K562 (cell line): ENCODE measurements at regions not wholly inside any gene's neighbourhood (a gene's known extent, or its start where the extent isn't known, plus 50 kb on each side); places are given as distances from the start of the nearest gene placed in this dataset.

Source experiments
- ATAC-seq: fragments of 200-7000 bp; cut with Tn5 transposase; 3 replicates; pipeline ENCODE4 v1.9.1; 2020; ENCODE audit warnings: moderate library complexity
- BruUV-seq: library from RNA; stranded (reverse); fragments of 400-500 nt; replicated peaks from 2 replicates; lab custom pipeline; 2021; lab: Mats Ljungman, UMichigan
- CTCF ChIA-PET: fragments of 300-600 bp; formaldehyde crosslinking; extraction: SDS; loops from one replicate; lab custom pipeline; 2021; ENCODE audit warnings: low intra/inter-chr PET ratio; lab: Yijun Ruan, JAX
- POLR2A ChIA-PET: fragments of 300-600, 350-650 bp; sonication (Branson Sonifier 250); formaldehyde crosslinking; extraction: SDS; loops from one replicate; lab custom pipeline; 2021; ENCODE audit warnings: antibody characterized with exemption, inconsistent platforms; lab: Yijun Ruan, JAX
- DNase-seq, 4 experiments: peaks; one replicate each; pipeline versions ENCODE4 v3.0.0 to v3.0.0-alpha.2; 2011 to 2018; ENCODE audit warnings: low spot score in 3 of 4, mixed read lengths in 3 of 4; ENCODE audit errors: extremely low read depth in 1 of 4
- FAIRE-seq: peaks from 2 replicates; lab custom pipeline; 2011; peaks lifted over from hg19 to GRCh38; lab: Jason Lieb, UNC
- H2AFZ ChIP-seq: 2 replicates; pipeline ENCODE4 v1.6.0; 2011; ENCODE audit warnings: low read depth, low read length, control low read depth, inconsistent platforms
- H3K27ac ChIP-seq: fragments of 200-600 bp; 3 replicates; pipeline ENCODE4 v1.8.0; 2011; ENCODE audit warnings: low read depth, mild to moderate bottlenecking, control low read depth, inconsistent platforms, low read length, moderate library complexity, mixed read lengths; ENCODE audit errors: extremely low read depth
- H3K27me3 ChIP-seq, 2 experiments: fragments of 300-600 bp in 1 of 2; 2 replicates in 1 of 2; 3 replicates in 1 of 2; pipeline versions ENCODE4 v1.6.0 to v1.8.0; 2011; ENCODE audit warnings: inconsistent platforms in 2 of 2, low read length in 2 of 2, mild to moderate bottlenecking in 1 of 2, mixed read lengths in 1 of 2, moderate library complexity in 1 of 2; ENCODE audit not compliant: control insufficient read depth in 2 of 2, insufficient read depth in 2 of 2
- H3K36me3 ChIP-seq: fragments of 300-600 bp; 3 replicates; pipeline ENCODE4 v1.8.0; 2011; ENCODE audit warnings: mild to moderate bottlenecking, low read length, inconsistent platforms; ENCODE audit not compliant: control insufficient read depth, insufficient read depth
- H3K4me1 ChIP-seq, 2 experiments: fragments of 200-600 bp in 1 of 2; replicated peaks in 1 of 2; 2 replicates in 1 of 2; 3 replicates in 1 of 2; pipeline versions ENCODE4 v1.5.1 to v1.8.0; 2011; ENCODE audit warnings: inconsistent platforms in 2 of 2, low read length in 2 of 2, mild to moderate bottlenecking in 1 of 2, mixed read lengths in 1 of 2, moderate library complexity in 1 of 2; ENCODE audit not compliant: control insufficient read depth in 2 of 2, insufficient read depth in 2 of 2
- H3K4me2 ChIP-seq: 2 replicates; pipeline ENCODE4 v1.6.1; 2011; ENCODE audit warnings: low read length, control low read depth, inconsistent platforms, mixed read lengths; ENCODE audit not compliant: insufficient read depth
- H3K4me3 ChIP-seq: fragments of 200-600 bp; sonication (generic), shearing (Covaris generic); 2 replicates; pipeline ENCODE4 v1.5.1; 2016; ENCODE audit warnings: control low read depth, inconsistent platforms
- H3K79me2 ChIP-seq: fragments of 200-600 bp; 3 replicates; pipeline ENCODE4 v1.8.0; 2011; ENCODE audit warnings: low read length, inconsistent platforms; ENCODE audit not compliant: control insufficient read depth, insufficient read depth
- H3K9ac ChIP-seq, 2 experiments: 2 replicates each; pipeline versions ENCODE4 v1.6.0 to v1.6.1; 2011; ENCODE audit warnings: low read depth in 2 of 2, low read length in 2 of 2, control low read depth in 1 of 2, inconsistent platforms in 1 of 2, mild to moderate bottlenecking in 1 of 2, mixed read lengths in 1 of 2; ENCODE audit not compliant: insufficient read depth in 1 of 2
- H3K9me1 ChIP-seq: one replicate; pipeline ENCODE4 v1.6.0; 2011; ENCODE audit warnings: inconsistent platforms, mild to moderate bottlenecking, low read length, moderate library complexity; ENCODE audit not compliant: control insufficient read depth, insufficient read depth
- H3K9me3 ChIP-seq: replicated peaks from 2 replicates; pipeline ENCODE4 v1.5.1; 2011; ENCODE audit warnings: low read depth, low read length, inconsistent platforms; ENCODE audit not compliant: control insufficient read depth, insufficient read depth
- H4K20me1 ChIP-seq: replicated peaks from 2 replicates; pipeline ENCODE4 v1.6.1; 2011; ENCODE audit warnings: low read length, inconsistent platforms, mixed read lengths; ENCODE audit not compliant: control insufficient read depth, insufficient read depth
- BCOR ChIP-seq: fragments of 450-650 bp; IDR thresholded peaks from 2 replicates; pipeline ENCODE4 v1.6.1; 2016
- HNRNPL ChIP-seq: fragments of 200-400 bp; formaldehyde crosslinking; IDR thresholded peaks from 2 replicates; pipeline ENCODE4 v1.6.1; 2017; ENCODE audit warnings: low read depth, mild to moderate bottlenecking, low read length
- MEIS2 ChIP-seq: fragments of 450-650 bp; IDR thresholded peaks from 2 replicates; pipeline ENCODE4 v1.6.1; 2014; ENCODE audit warnings: mild to moderate bottlenecking; ENCODE audit not compliant: partially characterized antibody
- NFIC ChIP-seq: fragments of 450-650 bp; IDR thresholded peaks from 2 replicates; pipeline ENCODE4 v1.6.1; 2017; ENCODE audit warnings: mild to moderate bottlenecking, inconsistent platforms
- WGBS: fragments of 100-300 bp; shearing (Covaris generic); methylation state at CpG from one replicate; pipeline ENCODE4 v1.1.6; 2016; ENCODE audit warnings: low coverage, mixed read lengths; ENCODE audit not compliant: insufficient coverage; ENCODE audit errors: missing lambda C conversion rate; 5-methylcytosine and 5-hydroxymethylcytosine counted together
- in situ Hi-C: fragments of 300-500 bp; cut with MboI; formaldehyde crosslinking; loops from 4 replicates; pipeline ENCODE4 v1.15.0; 2018; ENCODE audit warnings: inconsistent platforms, mixed read lengths
- intact Hi-C: fragments of 100-400 bp; cut with micrococcal nuclease; formaldehyde crosslinking; loops from 2 replicates; pipeline ENCODE4 v1.14.2; 2022
- TF ChIP-seq, protein P1 (sequence below), 3 experiments: IDR thresholded peaks in 2 of 3; conservative IDR thresholded peaks in 1 of 3; 2 replicates each; pipeline ENCODE4 v1.5.1; 2011 to 2012; ENCODE audit warnings: low read length in 3 of 3, mild to moderate bottlenecking in 3 of 3, control low read depth in 2 of 3, improper control_type of control experiment in 1 of 3, inconsistent platforms in 1 of 3, low read depth in 1 of 3, mixed read lengths in 1 of 3, moderate library complexity in 1 of 3; ENCODE audit not compliant: insufficient read depth in 2 of 3
- TF ChIP-seq, protein P2 (sequence below): fragments of 450-650 bp; IDR thresholded peaks from 2 replicates; pipeline ENCODE4 v1.6.1; 2016; ENCODE audit warnings: mild to moderate bottlenecking, moderate library complexity

DNA sequence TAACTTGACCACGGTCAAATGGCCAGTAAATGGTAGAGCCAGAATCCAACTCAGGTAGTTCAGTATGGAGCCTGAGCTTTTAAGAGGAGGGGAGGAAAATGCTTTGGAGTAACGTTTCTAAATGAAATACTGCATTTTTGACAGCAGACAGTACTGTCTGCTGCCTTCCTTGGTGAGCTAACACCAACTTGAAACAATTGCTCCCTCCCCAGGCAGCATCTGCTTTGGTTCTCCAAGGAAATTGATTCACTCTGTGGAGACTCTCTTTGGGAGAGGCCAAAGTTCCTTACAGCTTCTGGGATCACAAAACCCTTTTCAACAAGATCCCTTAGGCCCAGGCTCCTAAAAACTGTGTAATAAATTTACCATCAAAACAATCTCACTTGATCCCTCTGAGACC, 75.2 kb upstream of the SSBP2 start (continued):
- TF ChIP-seq, protein P1, sequence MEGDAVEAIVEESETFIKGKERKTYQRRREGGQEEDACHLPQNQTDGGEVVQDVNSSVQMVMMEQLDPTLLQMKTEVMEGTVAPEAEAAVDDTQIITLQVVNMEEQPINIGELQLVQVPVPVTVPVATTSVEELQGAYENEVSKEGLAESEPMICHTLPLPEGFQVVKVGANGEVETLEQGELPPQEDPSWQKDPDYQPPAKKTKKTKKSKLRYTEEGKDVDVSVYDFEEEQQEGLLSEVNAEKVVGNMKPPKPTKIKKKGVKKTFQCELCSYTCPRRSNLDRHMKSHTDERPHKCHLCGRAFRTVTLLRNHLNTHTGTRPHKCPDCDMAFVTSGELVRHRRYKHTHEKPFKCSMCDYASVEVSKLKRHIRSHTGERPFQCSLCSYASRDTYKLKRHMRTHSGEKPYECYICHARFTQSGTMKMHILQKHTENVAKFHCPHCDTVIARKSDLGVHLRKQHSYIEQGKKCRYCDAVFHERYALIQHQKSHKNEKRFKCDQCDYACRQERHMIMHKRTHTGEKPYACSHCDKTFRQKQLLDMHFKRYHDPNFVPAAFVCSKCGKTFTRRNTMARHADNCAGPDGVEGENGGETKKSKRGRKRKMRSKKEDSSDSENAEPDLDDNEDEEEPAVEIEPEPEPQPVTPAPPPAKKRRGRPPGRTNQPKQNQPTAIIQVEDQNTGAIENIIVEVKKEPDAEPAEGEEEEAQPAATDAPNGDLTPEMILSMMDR (IDR thresholded peaks at IDR 0.05 in 2 of 3, conservative IDR thresholded peaks at IDR 0.05 in 1 of 3; ENCODE audit: insufficient read depth in 2 of 3, low read depth in 1 of 3, low read length in 3 of 3): peak in 1 of 3 experiments; percentile 12; a peak in 1 of 6 replicates
- TF ChIP-seq MEIS2: peak; percentile 34
- no peak for TF ChIP-seq HNRNPL

DNA sequence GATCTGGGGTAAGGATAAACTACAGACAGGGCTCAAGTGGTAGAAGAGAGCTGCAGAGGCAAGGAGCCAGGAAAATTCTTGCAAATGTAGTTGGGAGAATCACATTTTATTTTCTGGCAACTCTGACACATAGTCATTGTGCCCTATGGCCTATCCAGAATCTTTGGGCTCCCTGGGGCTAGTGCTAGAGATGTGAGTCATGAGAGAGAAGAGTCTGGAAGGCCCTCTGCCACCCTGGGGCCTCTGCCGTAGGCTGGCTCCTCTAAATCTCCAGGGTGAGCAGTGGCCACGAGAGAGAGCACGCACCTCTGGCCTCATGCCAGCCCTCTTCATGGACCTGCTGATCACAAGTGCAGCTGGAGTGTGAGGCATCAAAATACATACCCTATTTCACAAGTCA, 74.3 kb upstream of the SSBP2 start:
- Histone ChIP-seq H3K36me3 (no peaks in the 10 kb centered on the region), H3K4me3 (no peak overlapping the region), H3K9me1 (no peaks in the 10 kb centered on the region), H3K9ac (0 out of 4 replicates have a peak overlapping the region, but pooled peaks of 1 of the 2 experiments have one; percentile 31), H3K4me2 (no peak overlapping the region), H3K79me2 (no peaks in the 10 kb centered on the region), H3K27ac (no peak overlapping the region), H2AFZ (peak overlapping the region; percentile 66), H3K4me1 (peaks cover 0 to 1% of the 10 kb centered on the region in 2 experiments; a peak in 3 of 5 replicates), H3K9me3 (no peaks in the 10 kb centered on the region), H4K20me1 (no peaks in the 10 kb centered on the region), H3K27me3 (no peaks in the 10 kb centered on the region)
- ChIA-PET CTCF (no interaction called here), POLR2A (interaction anchor here (1.4 kb wide), 1 partner anchor 453 kb away, joined by 4 read pairs; the partner anchor contains the start of gene RPS23)
- TF ChIP-seq NFIC (peak; percentile 80), BCOR (no peak)
- TF ChIP-seq, protein P2, sequence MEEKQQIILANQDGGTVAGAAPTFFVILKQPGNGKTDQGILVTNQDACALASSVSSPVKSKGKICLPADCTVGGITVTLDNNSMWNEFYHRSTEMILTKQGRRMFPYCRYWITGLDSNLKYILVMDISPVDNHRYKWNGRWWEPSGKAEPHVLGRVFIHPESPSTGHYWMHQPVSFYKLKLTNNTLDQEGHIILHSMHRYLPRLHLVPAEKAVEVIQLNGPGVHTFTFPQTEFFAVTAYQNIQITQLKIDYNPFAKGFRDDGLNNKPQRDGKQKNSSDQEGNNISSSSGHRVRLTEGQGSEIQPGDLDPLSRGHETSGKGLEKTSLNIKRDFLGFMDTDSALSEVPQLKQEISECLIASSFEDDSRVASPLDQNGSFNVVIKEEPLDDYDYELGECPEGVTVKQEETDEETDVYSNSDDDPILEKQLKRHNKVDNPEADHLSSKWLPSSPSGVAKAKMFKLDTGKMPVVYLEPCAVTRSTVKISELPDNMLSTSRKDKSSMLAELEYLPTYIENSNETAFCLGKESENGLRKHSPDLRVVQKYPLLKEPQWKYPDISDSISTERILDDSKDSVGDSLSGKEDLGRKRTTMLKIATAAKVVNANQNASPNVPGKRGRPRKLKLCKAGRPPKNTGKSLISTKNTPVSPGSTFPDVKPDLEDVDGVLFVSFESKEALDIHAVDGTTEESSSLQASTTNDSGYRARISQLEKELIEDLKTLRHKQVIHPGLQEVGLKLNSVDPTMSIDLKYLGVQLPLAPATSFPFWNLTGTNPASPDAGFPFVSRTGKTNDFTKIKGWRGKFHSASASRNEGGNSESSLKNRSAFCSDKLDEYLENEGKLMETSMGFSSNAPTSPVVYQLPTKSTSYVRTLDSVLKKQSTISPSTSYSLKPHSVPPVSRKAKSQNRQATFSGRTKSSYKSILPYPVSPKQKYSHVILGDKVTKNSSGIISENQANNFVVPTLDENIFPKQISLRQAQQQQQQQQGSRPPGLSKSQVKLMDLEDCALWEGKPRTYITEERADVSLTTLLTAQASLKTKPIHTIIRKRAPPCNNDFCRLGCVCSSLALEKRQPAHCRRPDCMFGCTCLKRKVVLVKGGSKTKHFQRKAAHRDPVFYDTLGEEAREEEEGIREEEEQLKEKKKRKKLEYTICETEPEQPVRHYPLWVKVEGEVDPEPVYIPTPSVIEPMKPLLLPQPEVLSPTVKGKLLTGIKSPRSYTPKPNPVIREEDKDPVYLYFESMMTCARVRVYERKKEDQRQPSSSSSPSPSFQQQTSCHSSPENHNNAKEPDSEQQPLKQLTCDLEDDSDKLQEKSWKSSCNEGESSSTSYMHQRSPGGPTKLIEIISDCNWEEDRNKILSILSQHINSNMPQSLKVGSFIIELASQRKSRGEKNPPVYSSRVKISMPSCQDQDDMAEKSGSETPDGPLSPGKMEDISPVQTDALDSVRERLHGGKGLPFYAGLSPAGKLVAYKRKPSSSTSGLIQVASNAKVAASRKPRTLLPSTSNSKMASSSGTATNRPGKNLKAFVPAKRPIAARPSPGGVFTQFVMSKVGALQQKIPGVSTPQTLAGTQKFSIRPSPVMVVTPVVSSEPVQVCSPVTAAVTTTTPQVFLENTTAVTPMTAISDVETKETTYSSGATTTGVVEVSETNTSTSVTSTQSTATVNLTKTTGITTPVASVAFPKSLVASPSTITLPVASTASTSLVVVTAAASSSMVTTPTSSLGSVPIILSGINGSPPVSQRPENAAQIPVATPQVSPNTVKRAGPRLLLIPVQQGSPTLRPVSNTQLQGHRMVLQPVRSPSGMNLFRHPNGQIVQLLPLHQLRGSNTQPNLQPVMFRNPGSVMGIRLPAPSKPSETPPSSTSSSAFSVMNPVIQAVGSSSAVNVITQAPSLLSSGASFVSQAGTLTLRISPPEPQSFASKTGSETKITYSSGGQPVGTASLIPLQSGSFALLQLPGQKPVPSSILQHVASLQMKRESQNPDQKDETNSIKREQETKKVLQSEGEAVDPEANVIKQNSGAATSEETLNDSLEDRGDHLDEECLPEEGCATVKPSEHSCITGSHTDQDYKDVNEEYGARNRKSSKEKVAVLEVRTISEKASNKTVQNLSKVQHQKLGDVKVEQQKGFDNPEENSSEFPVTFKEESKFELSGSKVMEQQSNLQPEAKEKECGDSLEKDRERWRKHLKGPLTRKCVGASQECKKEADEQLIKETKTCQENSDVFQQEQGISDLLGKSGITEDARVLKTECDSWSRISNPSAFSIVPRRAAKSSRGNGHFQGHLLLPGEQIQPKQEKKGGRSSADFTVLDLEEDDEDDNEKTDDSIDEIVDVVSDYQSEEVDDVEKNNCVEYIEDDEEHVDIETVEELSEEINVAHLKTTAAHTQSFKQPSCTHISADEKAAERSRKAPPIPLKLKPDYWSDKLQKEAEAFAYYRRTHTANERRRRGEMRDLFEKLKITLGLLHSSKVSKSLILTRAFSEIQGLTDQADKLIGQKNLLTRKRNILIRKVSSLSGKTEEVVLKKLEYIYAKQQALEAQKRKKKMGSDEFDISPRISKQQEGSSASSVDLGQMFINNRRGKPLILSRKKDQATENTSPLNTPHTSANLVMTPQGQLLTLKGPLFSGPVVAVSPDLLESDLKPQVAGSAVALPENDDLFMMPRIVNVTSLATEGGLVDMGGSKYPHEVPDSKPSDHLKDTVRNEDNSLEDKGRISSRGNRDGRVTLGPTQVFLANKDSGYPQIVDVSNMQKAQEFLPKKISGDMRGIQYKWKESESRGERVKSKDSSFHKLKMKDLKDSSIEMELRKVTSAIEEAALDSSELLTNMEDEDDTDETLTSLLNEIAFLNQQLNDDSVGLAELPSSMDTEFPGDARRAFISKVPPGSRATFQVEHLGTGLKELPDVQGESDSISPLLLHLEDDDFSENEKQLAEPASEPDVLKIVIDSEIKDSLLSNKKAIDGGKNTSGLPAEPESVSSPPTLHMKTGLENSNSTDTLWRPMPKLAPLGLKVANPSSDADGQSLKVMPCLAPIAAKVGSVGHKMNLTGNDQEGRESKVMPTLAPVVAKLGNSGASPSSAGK: 0 out of 2 replicates have a peak, but pooled peaks have one; percentile 12
- no TSS peak for BruUV-seq
- FAIRE-seq (no peak), ATAC-seq (peak; percentile 50), DNase-seq (peak in 1 of 4 experiments; percentile 29)
- 15% methylated on average over 3 of the region's 3 CpGs for WGBS
- intact Hi-C loops (no loop called here), in situ Hi-C loops (no loop called here)
